Nephron progenitor cell (in vitro differentiated cells): ENCODE measurements at regions not wholly inside any gene's neighbourhood (a gene's known extent, or its start where the extent isn't known, plus 50 kb on each side); places are given as distances from the start of the nearest gene placed in this dataset.

Source experiments
- DNase-seq: peaks from one replicate; pipeline ENCODE4 v3.0.0; 2021
- H3K27ac Mint-ChIP-seq: 2 replicates; pipeline ENCODE4 v1.8.0; 2021; ENCODE audit warnings: mild to moderate bottlenecking, moderate library complexity, mixed read lengths
- H3K27me3 Mint-ChIP-seq: 2 replicates; pipeline ENCODE4 v1.8.0; 2021; ENCODE audit warnings: mild to moderate bottlenecking, low read depth, mixed read lengths; ENCODE audit not compliant: poor library complexity
- H3K36me3 Mint-ChIP-seq: 2 replicates; pipeline ENCODE4 v1.8.0; 2021; ENCODE audit warnings: low read depth, mixed read lengths
- H3K4me1 Mint-ChIP-seq: 2 replicates; pipeline ENCODE4 v1.8.0; 2021; ENCODE audit warnings: mixed read lengths
- H3K4me3 Mint-ChIP-seq: 2 replicates; pipeline ENCODE4 v1.8.0; 2021; ENCODE audit warnings: mild to moderate bottlenecking, moderate library complexity, mixed read lengths
- H3K9me3 Mint-ChIP-seq: 2 replicates; pipeline ENCODE4 v1.8.0; 2021; ENCODE audit warnings: mild to moderate bottlenecking, moderate library complexity, mixed read lengths
- TF ChIP-seq, protein P1 (sequence below): fragments of 200-600 bp; sonication (generic); IDR thresholded peaks from 2 replicates; pipeline ENCODE4 v1.5.0; 2021; ENCODE audit warnings: antibody characterized with exemption

DNA sequence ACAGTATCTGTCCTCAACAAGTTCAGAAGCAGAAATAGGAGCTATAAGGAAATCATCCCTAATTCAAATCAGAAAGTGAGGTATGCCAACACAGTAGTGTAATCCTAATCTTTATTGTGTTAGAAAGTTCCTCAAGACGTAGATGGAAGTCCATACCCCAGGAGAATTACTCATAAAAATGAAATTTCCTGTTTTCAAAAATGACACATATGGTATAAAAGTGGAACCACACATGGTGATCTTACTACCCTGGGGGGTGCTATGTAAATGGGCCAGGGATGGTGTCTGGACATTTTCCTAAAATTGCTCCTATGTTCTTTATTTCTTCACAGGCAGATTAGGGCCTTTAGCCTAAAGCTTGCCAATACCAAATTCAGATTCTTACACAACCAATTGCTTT, 204.1 kb downstream of the ARRDC4 start:
- Mint-ChIP-seq H3K4me1 (no peaks in the 10 kb centered on the region), H3K36me3 (no peaks in the 10 kb centered on the region), H3K27ac (no peak overlapping the region), H3K9me3 (peaks cover 3% of the 10 kb centered on the region), H3K27me3 (peaks cover 8% of the 10 kb centered on the region), H3K4me3 (no peak overlapping the region)
- no peak for DNase-seq
- TF ChIP-seq, protein P1, sequence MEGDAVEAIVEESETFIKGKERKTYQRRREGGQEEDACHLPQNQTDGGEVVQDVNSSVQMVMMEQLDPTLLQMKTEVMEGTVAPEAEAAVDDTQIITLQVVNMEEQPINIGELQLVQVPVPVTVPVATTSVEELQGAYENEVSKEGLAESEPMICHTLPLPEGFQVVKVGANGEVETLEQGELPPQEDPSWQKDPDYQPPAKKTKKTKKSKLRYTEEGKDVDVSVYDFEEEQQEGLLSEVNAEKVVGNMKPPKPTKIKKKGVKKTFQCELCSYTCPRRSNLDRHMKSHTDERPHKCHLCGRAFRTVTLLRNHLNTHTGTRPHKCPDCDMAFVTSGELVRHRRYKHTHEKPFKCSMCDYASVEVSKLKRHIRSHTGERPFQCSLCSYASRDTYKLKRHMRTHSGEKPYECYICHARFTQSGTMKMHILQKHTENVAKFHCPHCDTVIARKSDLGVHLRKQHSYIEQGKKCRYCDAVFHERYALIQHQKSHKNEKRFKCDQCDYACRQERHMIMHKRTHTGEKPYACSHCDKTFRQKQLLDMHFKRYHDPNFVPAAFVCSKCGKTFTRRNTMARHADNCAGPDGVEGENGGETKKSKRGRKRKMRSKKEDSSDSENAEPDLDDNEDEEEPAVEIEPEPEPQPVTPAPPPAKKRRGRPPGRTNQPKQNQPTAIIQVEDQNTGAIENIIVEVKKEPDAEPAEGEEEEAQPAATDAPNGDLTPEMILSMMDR = no peak

DNA sequence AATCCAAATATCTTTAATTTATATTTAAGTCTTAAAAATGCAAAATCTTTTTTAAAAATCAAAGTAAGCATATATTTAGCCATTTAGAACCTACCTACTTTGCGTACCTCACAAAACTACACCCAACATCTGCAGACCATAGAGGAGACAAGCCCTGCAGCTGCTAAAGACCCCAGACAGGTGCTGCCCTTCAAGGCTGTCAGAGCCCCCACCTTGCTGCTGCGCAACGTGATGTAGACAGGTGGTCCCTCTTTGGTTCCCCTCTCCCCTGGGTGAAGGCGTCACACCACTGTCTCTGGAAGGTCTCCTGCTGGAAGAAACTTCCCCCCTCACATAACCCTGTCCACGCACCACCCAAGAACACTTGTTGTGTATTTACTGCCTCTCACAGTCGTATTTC, 204.5 kb downstream of the ARRDC4 start:
- peaks cover 8% of the 10 kb centered on the region for H3K27me3 Mint-ChIP-seq
- TF ChIP-seq, protein P1 = no peak
- no peak overlapping the region for H3K27ac Mint-ChIP-seq
- H3K4me3 Mint-ChIP-seq = no peak overlapping the region
- no peak for DNase-seq
- H3K4me1 Mint-ChIP-seq = no peaks in the 10 kb centered on the region
- H3K36me3 Mint-ChIP-seq = no peaks in the 10 kb centered on the region
- H3K9me3 Mint-ChIP-seq = peaks cover 3% of the 10 kb centered on the region

DNA sequence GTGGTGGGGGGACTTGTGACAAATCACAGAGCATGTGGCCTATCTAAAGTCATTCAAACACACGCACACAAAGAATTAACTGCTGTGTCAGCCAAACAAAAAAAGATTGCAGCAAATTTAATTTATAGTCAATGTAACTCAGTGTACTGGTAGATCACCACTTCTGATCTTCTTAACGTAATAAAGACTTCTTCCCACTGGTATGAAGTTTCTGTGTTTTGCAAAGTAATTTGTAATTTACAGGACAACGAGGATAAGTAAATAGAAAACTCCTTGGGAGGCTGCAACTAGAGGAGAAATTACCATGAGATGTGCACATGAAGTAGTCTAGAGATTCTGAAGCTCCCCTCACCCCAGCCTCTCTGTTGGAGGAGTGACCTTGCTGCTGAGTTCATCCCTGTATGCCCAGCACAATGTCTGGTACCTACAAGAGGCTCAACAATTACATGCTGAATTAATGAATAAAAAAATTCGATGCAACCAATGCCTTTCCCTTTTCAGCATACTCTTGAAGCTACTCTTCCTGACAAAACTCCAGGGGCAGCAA, 207.3 kb downstream of the ARRDC4 start:
- DNase-seq = no peak
- Mint-ChIP-seq H3K27ac (no peak overlapping the region), H3K36me3 (no peaks in the 10 kb centered on the region), H3K27me3 (peaks cover 10% of the 10 kb centered on the region), H3K4me3 (no peak overlapping the region), H3K4me1 (peaks cover 3% of the 10 kb centered on the region), H3K9me3 (no peaks in the 10 kb centered on the region)
- TF ChIP-seq, protein P1 = no peak

DNA sequence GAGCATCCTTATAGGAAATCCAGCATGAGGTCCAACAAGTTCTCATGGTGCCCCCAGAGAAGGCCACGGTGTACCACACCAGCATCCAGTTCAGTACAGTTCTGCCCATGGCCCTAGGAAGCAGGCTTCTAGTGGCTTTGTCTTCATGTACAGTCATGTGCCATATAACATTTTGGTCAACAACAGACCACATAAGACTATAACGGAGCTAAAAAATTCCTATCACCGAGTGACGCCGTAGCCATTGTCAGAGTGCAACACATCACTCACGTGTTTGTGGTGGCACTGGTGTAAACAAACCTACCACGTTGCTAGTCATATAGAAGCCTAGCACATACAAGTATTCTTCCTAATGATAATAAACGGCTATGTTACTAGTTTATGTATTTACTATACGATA, 209.0 kb downstream of the ARRDC4 start:
- TF ChIP-seq, protein P1 = no peak
- H3K36me3 Mint-ChIP-seq = no peaks in the 10 kb centered on the region
- H3K4me3 Mint-ChIP-seq = no peak overlapping the region
- DNase-seq = no peak
- no peaks in the 10 kb centered on the region for H3K9me3 Mint-ChIP-seq
- H3K27me3 Mint-ChIP-seq = peaks cover 15% of the 10 kb centered on the region
- no peak overlapping the region for H3K27ac Mint-ChIP-seq
- H3K4me1 Mint-ChIP-seq = peaks cover 11% of the 10 kb centered on the region

DNA sequence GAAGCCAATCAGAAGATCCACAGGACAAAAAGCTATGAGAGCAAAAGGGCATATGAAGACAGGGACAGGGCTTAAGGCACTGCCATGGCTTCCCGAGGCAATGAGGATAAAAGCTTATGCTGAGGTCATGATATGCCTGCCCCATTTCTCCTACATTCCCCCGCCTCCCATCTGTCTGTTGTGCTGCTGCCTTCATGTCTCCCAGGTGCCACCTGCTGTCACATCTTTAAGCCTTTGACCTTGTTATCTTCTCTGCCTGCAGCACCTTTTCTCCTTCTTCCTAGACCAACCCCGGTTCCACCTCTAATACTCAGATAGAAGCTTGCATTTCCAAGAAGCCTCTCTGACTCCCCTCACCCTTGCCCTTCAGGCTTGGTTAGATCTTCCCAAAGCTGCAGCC, 213.8 kb downstream of the ARRDC4 start:
- no peak for DNase-seq
- Mint-ChIP-seq H3K27me3 (peaks cover 12% of the 10 kb centered on the region), H3K27ac (no peak overlapping the region), H3K36me3 (no peaks in the 10 kb centered on the region), H3K9me3 (no peaks in the 10 kb centered on the region), H3K4me1 (peaks cover 36% of the 10 kb centered on the region), H3K4me3 (no peak overlapping the region)
- TF ChIP-seq, protein P1 = no peak

DNA sequence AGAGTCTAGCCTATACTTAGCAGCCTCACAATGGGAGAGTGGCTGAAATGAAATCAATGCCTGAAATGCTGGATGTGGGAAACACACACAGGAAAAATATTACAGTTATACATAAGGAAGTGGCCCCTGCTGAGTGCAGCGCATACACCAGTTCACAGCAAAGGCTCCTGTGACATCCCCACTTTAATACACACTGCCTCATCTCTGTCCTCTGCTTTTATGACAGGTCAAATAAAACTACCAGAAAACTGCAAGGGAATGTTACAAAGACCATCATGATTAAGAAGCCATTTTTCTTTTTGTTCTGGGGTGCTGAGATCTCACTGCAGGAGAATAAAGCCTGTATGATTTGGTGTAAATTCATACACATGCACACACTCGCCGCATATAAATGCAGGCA, 214.3 kb downstream of the ARRDC4 start:
- Mint-ChIP-seq H3K27ac (no peak overlapping the region), H3K27me3 (peaks cover 16% of the 10 kb centered on the region), H3K36me3 (no peaks in the 10 kb centered on the region), H3K4me1 (peaks cover 40% of the 10 kb centered on the region), H3K9me3 (no peaks in the 10 kb centered on the region), H3K4me3 (no peak overlapping the region)
- DNase-seq = no peak
- TF ChIP-seq, protein P1 = no peak
